Fibroblast of lung (primary cell): ENCODE measurements at regions not wholly inside any gene's neighbourhood (a gene's known extent, or its start where the extent isn't known, plus 50 kb on each side); places are given as distances from the start of the nearest gene placed in this dataset.

Experiments
- CTCF ChIP-seq, 2 donors: IDR thresholded peaks in 1 of 2; conservative IDR thresholded peaks in 1 of 2; 1 replicate in 1 of 2; 2 replicates in 1 of 2; pipeline ENCODE4 v1.5.1; 2011 to 2012; ENCODE audit warnings: low read length in 2 of 2, control low read depth in 1 of 2, inconsistent platforms in 1 of 2, low read depth in 1 of 2, mild to moderate bottlenecking in 1 of 2
- EZH2 ChIP-seq: IDR thresholded peaks from 2 replicates; pipeline ENCODE4 v1.5.1; 2012; ENCODE audit warnings: low read length, control low read depth, mild to moderate bottlenecking; ENCODE audit errors: missing control alignments

DNA sequence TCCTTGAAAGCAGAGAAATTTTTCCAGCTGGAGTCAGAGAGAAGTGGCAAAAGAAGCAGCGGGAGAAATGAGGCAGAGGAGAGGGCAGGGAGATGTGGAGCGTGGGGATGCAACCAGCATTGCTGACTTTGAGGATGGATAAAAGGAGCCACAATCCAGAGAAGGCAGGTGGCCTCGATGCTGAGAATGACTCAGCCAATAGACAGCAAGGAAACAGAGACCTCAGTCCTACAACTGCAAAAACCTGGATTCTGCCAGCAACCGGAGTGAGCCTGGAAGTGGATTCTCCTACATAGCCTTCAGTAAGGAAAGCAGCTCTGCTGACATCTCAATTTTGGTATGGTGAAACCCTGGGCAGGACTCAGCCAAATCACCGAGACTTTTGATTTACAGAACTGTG lies 128.9 kb upstream of the ATP1B1 start:
- TF ChIP-seq EZH2 (no peak), CTCF (conservative IDR thresholded peaks at IDR 0.05 in 1 of 2, IDR thresholded peaks at IDR 0.05 in 1 of 2; ENCODE audit: low read depth in 1 of 2, low read length in 2 of 2) (no peak)
